Activated CD4-positive, alpha-beta T cell treated with anti-CD3 and anti-CD28 coated beads, Interleukin-2, Interleukin-4, amounts not matched to agents 100 ng/mL and 50 ng/mL, durations not matched to agents 16 hours and 8 hours (primary cell): ENCODE measurements at regions not wholly inside any gene's neighbourhood (a gene's known extent, or its start where the extent isn't known, plus 50 kb on each side); places are given as distances from the start of the nearest gene placed in this dataset.

ENCODE experiments used
- DNase-seq: peaks from one replicate; pipeline ENCODE4 v3.0.0-alpha.2; 2020; ENCODE audit warnings: low spot score

DNA sequence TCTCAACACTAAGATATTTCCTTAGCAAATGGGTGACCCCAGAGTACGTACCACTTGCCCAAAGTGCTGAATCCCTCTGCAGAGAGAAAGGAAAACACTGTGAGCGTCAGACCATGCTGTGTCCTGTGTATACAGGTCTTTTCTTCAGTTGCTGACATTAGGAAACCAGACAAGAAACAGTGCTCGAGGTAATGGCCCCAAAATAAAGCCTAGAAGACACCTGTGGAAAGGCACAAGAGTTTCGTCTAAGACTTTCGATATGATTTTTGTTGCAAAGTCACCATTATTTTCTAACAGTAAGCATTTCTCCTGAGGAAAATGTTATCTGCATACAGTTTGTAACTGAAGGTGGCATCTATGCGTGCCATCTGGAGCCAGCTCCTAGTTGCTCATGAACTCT lies 62.0 kb upstream of the SIMC1 start:
- DNase-seq: no peak

- DNase-seq: no peak
Observed at GRCh38 chr5:176178789-176179188, 59.4 kb upstream of the SIMC1 start.

DNA sequence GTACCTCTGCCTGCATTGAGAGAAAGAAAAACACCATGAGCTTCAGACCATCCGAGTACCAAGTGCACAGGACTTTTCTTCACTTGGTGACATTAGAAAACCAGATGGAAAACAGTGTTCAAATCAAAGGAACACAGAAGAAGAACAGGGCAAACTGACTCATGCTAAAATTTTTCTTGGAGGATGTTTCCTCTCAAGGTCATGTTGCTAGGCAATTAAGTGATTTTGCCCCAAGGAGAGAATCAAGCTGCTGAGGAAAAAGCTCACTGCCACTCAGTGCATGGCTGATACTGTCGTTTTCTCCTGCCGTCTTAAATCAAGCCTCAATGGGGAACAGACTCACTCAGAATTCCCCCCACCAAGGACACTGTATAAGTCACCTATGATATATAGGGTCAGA lies 57.9 kb upstream of the SIMC1 start:
- no peak for DNase-seq

DNA sequence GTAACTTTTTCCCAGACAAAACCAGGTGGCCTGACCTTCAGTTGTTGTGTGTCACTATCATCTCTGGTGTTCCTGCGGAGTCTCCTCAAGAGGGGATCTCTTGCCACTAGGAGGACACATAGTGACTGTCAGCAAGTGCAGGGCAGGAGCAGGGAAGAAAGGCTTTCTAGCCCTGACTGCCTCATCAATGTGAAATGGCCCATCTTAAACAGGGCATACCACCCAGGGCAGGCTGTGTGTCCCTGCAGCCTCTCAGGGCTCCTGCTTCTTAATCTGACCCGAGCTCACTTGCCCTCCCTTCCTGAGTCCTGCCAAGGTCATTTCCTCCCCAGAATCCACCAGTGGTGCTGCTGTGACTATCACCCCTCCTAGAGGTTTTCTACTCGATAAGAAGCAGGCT lies 57.4 kb upstream of the SIMC1 start:
- no peak for DNase-seq

DNA sequence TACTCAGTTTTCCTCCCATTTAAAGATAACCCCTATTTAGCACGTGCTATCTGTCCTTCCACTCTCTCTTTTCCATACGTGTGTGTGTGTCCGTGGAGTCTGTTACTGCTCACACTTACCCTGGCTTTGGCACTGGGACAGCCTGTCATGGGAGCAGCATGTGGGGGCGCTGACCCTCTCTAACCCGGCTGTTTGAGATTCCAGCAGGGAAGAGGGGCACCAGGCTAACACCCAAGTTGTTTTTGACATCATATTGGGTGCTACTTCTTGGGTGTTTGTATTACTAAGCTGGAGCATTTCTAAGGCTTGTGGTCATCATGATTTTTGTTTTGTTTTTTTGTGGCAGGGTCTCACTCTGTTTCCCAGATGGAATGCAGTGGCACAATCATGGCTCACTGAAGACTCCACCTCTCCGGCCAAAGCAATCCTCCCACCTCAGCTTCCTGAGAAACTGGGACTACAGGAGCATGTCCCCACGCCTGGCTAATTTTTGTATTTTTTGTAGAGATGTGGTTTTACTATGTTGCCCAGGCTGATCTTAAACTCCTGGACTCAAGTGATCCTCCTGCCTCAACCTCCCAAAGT lies 56.9 kb upstream of the SIMC1 start:
- no peak for DNase-seq

DNA sequence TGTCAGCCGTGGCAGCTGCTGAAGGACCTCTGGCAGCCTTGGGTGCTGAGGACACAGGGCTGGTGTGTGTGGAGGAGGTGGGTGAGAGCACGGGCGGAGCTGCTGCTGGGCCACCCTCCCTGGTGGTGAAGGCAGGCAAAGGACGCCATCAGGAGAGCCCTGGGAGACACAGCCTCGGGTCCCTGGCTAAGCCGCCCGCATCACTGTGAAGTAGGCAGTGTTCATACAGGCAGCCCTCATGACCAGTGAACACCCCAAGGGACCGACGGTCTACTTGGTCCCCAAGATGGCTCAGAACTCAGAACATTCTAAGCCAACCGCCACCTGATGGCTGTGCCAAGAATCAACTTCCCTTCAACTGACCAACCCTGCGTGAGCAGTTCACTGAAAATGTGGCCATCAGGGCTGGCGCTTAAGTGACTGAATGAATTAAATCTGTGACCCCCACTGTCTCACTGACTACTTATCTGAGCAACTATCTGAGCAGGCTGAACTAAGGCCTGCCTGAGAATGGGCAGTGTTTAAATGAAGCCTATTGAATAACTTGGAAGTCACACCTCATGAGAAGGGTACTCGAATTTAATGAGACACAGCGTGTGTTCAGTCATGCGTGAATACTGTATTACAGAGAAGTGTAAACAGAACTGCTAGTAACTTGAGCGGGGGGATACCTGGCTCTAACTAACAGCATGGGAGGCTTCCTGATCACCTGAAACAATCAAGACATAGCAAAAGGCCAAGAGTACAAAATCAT lies 54.7 kb upstream of the SIMC1 start:
- no peak for DNase-seq

DNA sequence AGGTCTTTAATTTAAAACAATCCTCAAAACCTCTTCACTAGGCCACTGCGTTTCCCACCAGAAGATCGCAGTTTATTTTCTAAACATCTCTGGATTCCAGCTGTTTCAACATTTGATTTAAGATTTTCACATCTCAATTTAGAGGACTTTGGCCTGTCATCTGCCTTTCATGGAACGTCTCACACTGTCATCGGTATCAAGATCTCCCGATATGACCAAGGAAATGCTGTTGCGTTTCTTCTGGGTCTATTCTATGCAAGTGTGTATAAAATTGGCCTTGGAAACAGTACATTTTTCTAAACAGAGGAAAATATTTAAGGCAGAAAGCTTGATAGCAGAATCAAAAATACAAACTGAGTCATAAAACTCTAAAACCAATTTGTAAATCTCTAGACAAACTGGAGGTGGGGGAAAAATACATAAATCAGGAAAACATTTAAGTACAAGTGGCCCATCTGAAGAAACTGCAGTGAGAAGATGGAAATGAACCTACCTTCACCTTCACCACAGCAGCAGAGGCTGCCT lies 53.6 kb upstream of the SIMC1 start:
- DNase-seq: no peak

DNA sequence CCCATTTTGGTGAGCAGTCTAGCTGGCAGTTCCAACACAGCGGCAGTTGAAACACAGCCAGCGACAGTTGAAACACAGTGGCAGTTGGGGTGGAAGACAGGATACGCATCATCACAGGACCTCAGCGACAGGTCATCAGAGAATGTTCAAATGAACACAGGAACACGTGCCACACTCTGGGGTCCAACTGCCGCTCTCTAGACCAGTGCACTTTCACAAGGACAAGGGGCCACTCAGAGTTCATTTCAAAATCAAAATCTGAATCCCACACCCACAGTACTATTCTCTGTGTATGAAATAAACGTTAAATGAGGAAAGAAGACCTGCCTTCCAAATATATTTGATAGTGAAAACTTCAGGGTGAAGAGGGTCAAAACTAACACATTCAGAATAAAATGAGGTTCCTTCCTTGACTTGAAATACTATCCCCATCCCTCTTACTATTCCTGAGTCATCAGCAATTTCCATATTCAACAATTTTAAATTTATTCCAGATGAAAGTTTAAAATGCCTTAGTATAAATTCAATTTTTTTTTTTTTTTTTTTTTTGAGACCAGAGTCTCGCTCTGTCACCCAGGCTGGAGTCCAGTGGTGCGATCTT lies 53.0 kb upstream of the SIMC1 start:
- DNase-seq: no peak

DNA sequence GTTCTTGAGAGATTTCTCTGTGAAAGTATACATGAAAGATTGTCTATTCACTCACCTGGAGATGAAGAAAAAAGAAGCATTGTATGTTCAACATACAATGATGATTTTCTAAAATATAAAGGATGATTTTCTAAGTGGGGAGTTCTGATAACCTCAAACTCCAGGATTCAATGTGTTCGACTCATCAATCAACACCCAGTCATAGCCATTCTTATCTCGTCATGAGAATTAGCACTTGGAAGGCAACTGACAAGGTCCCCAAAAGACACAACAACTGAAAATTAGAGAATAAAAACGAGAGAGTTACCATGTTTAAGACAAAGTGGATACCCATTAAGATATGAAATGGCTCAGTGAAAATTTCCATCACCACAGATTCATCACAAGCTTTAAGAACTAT lies 52.1 kb upstream of the SIMC1 start:
- DNase-seq: no peak

DNA sequence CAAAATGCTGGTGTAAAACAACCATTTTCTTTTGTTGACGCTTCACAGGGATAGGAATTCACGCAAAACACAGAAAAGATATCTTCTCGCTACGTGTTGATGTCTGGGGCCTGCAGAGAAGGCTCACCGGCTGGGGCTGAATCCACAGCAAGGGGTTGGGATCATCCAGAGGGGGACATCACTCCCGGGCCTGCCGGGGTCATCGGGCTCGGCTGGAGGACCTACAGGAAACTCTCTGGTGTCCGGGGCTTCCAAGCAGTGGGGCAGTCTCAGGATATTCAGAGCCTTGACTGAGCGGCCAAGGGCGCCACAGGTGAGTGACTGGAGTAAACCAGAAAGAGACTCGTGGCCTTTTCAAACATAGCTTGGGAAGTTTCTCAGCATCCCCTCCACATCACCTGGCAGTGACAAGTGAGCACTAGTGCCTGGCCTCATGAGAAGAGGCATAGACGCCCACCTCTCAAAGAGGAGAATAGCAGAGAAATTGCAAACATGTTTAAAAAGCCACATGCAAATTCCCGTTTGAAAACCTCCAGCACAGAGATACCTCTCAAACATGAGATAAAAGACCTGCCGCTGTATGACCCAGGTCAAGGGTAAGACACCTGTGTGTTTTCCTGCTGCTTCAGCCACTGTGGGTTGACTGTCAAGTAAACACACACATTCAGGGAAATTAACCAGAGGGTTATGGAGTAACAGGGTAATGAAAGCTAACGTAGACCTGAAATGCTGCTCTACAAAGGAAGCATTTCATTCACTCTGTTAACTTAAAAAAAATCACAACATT lies 50.8 kb upstream of the SIMC1 start:
- no peak for DNase-seq

- DNase-seq: no peak
Observed at GRCh38 chr5:176188085-176188484, 50.1 kb upstream of the SIMC1 start.
